Fibroblast of skin of abdomen (primary cell): ENCODE measurements at regions not wholly inside any gene's neighbourhood (a gene's known extent, or its start where the extent isn't known, plus 50 kb on each side); places are given as distances from the start of the nearest gene placed in this dataset.

Source experiments
- DNase-seq: peaks from one replicate; pipeline ENCODE4 v3.0.0-alpha.2; 2013

- DNase-seq = peak; percentile 19
These were observed 189.7 kb downstream of the BCAT1 start for GRCh38 chr12:24759155-24759554.

DNA sequence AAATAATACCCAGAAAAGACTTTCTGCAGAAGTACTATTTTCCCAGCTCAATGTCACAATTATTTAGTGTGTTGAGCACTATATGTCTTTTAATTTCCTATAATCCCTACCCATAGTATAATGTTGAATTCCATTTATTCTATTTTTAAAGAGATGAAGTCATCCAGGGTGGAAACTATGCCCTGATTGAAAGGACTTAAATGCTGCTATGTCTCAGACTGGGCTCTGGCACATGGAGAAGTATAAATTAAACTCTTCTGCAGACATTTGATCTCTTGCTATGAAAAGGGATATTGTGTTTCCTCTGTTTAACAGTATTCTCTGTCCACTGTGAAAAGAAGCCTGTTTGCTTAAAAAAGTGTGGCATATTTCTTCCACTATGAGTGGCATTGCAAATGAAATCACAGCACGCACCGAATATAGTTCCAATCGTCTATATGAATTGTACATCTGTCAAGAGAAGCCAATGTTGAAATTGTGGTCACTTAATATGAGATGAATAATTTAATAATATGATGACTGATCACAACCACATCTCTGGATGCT is 192.3 kb downstream of the BCAT1 start:
- no peak for DNase-seq

DNA sequence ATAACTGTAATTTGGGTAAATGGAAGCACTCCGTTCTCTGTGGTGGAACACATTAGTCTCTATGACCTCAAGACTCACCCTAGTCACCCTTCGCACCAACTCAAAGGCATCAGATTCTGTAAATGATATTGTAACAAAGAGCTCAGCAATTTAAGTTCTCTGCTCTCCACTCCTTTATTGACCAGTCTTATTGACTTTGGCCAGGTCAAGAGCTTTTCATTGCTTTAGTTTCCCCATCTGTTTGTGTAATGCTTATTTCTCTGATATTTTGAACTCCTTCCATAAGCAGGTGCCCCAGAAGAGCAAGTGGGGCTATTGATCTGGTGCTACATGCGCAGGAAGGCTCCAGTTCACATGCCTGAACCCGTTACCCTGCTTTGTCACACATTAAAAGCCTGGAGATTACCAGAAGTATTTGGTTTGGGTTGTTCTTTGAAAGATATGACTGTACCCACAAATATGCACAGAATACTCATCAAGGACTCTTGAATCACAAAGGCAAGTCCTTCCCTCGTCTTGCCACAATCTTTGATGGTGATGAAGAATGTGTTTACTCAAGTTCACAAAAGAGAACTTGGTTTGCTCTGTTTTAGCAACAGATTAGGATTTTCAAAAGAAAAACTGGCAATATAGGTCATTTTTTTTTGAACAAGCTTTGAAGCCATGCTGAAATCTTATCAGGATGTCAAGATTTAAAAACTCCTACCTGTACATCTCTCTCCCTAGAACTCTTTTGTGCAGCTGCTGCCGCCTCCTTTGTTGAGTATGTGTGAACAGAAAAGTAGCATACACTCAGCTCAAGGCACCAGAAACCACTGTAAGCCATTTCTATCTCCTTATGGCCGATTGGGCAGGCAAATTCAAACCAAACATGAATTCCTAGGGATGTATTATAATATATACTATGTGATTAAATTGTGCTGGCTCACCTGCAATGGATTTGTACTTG is 193.9 kb downstream of the BCAT1 start:
- DNase-seq = peak; percentile 87

DNA sequence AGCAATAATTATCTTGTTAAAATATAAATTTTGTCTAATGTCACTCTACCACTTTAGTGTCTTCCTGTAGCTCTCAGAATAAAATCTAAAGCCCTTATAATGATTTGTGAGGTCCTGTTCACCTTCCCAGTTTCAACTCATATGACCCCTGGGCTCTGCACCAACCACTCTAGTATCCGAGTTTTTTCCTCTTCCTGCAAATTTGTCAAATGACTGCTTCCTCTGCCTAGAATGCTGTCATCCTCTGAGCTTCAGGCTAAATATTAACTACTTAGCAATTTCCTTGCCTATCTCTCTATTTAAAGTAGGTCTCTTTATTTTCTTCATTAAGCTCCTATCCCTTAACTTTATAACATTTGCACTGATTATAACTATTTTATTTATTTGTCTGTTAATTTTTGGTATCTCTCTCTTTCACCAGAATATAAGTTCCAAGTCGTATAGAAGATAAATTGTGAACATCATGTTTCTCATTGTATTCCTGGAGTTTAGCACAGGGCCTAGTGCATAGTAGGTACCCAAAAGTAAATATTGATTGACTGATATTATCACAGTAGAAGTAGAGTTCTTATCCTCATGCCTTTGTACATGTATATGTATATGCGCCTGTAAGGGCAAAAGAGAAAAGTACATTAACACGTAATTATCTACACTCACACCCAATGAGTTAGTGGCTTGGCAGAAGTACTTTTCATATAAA is 196.0 kb downstream of the BCAT1 start:
- DNase-seq = no peak

- DNase-seq = no peak
These were observed 197.7 kb downstream of the BCAT1 start for GRCh38 chr12:24751181-24751580.

DNA sequence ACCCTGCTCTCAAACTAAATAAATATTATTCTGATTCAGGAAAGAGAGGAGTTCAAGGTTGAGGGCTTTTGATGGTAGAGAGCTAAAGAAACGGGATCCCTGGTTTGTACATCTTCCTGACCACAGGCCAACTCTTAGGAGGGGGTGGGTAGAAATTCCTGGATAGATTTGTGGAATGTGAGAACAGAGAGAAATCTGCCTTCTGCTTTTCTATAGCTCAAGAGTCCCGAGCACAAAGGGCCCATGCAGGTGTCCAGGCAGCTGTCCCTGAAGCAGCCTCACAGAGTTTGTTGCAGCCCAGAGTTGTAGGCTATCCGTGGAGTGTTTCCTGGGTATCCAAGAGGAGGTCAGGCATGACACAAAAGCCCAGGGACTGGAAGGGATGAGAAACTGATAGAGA is 198.6 kb downstream of the BCAT1 start:
- DNase-seq = peak; percentile 23

DNA sequence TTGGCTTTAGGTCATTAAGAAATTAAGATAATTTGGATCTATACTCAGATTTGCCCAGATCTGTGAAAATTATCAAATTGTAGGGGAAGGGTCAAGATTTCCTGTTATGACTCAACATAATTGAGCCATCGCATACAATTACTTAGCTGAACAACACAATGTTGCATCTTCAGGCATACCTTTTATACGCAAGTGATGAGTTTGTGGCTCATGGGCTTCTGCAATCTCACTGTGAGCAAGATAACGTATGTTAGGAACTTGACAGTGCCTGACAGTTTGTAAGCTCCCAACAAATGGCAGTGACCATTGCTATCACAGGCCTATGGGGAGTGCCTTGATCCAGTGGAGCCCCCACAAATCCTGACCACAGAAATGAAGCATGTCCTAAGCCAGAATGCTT is 199.7 kb downstream of the BCAT1 start:
- no peak for DNase-seq

DNA sequence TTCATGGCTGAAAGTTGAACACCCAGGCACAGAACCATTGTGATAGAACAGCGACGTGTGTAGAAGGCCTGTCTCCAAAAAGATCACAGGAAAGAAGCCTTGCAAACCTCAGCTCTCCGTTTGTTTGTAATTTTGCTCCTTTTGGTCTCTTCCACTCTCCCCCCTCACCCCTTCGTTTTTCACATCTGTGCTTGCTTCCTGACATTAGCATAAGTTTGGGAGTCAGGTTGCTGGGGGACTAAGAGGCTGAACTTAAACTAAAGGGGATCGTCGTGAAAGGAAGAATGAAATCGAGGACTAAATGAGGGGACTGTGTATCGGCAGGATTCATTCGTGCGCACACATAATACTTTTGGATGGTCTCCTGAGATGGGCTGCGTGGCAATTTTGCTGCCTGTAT is 200.6 kb downstream of the BCAT1 start:
- no peak for DNase-seq

- DNase-seq = no peak
These were observed 202.0 kb downstream of the BCAT1 start for GRCh38 chr12:24746864-24747263.

DNA sequence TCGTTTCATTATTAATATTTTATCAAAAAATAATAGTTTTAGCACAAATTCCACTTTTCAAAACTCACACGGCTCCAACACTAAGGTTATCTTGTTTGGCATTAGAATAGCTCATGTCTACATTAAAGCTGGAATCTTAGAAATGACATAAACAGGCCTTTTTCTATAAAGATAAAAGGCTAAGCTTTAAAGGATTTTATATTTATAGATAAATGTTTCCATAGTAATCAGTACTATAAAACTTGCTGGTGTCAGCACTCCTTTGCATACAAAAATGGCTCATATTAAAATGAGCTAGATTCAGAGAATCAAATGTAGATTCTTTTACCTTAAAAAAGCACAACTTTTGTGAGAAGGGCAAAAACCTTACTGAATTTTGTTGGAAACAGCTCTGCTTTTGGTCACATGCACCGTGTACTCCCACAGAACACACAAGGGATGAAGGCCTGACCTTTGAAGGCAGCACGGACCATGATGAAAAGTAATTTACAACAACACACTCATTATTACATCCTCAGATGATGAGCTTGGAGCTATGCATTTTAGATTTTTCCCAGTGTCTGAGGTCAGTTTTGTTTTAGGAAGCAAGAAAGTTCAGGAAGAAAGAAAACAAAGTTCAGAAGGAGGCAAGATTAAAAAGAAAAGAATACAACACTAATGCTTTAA is 202.8 kb downstream of the BCAT1 start:
- no peak for DNase-seq

- DNase-seq = no peak
These were observed 204.7 kb downstream of the BCAT1 start for GRCh38 chr12:24743941-24744793.

- no peak for DNase-seq
These were observed 206.5 kb downstream of the BCAT1 start for GRCh38 chr12:24742378-24742777.

GRCh38 chr12:24741216-24741615 is 207.7 kb downstream of the BCAT1 start:
- DNase-seq = no peak

DNA sequence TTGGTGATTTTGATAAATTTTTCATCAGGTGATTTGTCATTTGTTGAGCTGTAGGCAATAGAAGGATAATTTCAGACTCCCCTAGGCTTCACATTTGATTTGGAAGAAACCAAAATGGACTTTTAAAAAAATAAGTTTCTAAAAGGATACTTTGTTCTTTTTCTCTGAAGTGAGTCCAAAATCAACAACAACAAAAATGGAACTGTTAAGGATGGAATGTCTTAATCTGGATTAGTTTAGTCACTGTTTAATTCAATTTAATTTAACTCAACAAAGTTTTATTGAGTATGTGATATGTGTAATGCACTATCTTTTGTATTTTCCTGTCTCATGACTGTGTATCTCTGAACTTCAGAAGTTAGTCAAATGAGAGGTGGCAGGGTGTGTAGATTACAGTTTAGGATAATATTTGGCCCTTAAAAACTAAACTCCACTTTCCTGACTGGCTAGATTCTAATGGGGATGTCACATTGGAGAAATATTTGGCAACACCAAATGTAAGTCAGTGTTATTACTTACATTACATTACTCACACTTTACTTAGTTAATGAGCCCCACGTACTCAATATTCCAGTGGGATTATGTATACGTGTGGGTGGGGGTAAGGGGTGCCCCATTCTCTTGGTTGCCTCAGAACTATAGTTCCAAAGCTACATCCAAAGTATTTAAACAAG is 209.7 kb downstream of the BCAT1 start:
- DNase-seq = no peak

DNA sequence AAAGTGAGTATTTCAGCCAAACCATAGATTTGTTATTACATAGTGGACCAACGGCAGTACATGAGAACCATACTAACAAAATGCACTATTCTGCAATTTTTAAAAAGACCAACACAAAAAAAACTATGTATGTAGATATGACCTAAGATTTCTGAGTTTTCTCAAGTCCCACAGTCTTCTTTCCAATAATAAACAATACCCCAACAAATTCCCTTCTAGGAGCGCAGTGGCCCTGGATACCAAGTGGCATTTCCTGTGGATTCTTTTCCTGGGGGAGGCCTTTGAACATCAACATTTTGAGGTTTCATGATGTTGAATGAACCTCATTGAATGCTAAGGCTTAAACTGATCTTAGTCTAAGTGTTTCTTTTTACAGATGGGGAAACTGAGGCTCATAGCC is 210.5 kb downstream of the BCAT1 start:
- no peak for DNase-seq

- DNase-seq = no peak
These were observed 217.3 kb downstream of the BCAT1 start for GRCh38 chr12:24731596-24731995.

DNA sequence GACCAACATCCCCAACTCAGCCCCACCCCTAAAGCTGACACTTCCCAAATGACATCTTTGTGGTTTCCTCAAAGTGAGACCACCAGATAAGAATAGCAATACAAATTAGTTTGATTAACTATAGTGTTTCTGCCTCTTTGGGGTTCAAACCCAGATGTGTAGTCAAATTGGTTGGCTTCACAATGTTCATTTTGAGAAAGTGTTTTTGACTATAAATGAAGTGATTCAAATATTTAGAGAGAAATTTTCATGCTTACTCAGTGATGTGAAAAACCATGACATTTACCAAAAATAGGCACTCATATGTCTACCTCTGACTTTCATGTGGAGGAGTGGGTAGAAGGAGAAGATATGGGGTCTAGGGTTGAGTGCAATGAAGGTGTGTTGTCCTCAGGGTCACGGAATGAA is 218.4 kb downstream of the BCAT1 start:
- DNase-seq = no peak

GRCh38 chr12:24728826-24729225 is 220.1 kb downstream of the BCAT1 start:
- no peak for DNase-seq

DNA sequence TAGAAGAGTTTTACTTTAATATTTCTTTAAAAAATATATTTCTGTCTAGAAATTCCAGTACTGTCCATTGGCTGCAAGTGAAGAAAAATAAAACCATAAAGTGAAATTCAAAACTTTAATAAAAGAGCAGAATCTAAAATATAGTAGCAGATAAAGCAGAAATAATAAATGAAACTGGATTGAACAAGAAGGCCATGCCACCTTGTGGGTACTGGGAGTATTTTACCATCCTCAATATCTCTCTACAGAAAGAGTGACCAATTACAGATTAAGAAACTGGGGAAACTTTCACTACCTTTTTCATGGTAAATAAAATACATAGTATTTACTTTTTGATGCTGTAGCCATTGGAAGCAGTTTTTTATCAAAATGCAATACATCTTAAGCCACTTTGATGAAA is 220.5 kb downstream of the BCAT1 start:
- no peak for DNase-seq

DNA sequence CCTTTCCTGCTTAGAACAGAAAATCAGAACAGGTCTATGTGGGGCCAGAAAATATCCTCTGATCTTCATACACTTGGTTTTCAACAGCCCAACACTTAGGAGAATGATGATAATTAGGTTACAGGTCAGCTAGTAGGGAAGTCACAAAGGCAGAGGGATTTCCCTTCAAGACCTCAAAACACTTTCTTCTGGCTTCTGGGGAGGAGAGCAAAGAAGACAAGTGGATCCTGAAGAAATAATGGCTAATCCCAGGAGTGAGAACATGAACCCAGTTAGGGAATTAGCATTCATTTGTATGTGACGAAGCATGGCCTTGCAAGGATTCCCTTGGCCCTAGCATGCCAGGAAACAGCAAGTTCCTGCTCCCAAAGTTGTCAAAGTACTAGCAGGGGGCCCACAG is 223.3 kb downstream of the BCAT1 start:
- DNase-seq = no peak

GRCh38 chr12:24724814-24725213 is 224.1 kb downstream of the BCAT1 start:
- no peak for DNase-seq

DNA sequence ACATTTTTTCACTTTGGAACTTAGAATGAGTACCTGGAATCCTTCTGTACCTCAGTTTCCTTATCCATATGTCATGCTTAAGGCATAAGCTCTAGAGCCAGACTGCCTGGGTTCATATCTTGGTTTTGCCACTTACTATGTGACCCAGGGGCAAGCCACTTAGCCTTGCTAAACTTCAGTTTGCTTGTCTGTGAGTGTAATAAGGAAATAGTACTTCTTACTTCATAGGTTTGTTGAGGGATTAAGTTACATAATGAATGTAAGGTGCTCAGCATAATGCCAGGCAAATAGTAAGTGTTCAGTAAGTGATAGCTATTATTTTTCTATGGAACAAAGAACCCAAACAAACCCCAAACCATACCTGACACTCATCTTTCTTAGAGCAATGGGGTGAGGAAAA is 225.1 kb downstream of the BCAT1 start:
- DNase-seq = no peak
